HEK293T (cell line): ENCODE measurements at regions not wholly inside any gene's neighbourhood (a gene's known extent, or its start where the extent isn't known, plus 50 kb on each side); places are given as distances from the start of the nearest gene placed in this dataset.

Experiments
- CTCF ChIA-PET: fragments of 350-600 bp; formaldehyde crosslinking; extraction: SDS; loops from one replicate; lab custom pipeline; 2021; ENCODE audit warnings: antibody characterized with exemption, inconsistent platforms; lab: Yijun Ruan, JAX
- POLR2A ChIA-PET: fragments of 350-600 bp; formaldehyde crosslinking; extraction: SDS; loops from one replicate; lab custom pipeline; 2020; ENCODE audit warnings: antibody characterized with exemption, inconsistent platforms; lab: Yijun Ruan, JAX
- DNase-seq: peaks from one replicate; pipeline ENCODE4 v3.0.0; 2012; ENCODE audit warnings: mixed read lengths; ENCODE audit errors: extremely low spot score
- ARNT ChIP-seq: fragments of 450-650 bp; IDR thresholded peaks from 2 replicates; pipeline ENCODE4 v1.6.1; 2017; ENCODE audit warnings: mild to moderate bottlenecking
- BHLHE40 ChIP-seq: fragments of 450-650 bp; IDR thresholded peaks from 2 replicates; pipeline ENCODE4 v1.6.1; 2016; ENCODE audit warnings: mild to moderate bottlenecking, moderate library complexity, borderline replicate concordance
- CTBP1 ChIP-seq: fragments of 450-650 bp; IDR thresholded peaks from 2 replicates; pipeline ENCODE4 v1.6.1; 2016; ENCODE audit warnings: borderline replicate concordance
- ELF4 ChIP-seq: fragments of 450-650 bp; IDR thresholded peaks from 2 replicates; pipeline ENCODE4 v1.6.1; 2017; ENCODE audit warnings: antibody characterized with exemption
- FOXA1 ChIP-seq: fragments of 450-650 bp; IDR thresholded peaks from 2 replicates; pipeline ENCODE4 v1.6.1; 2016; ENCODE audit warnings: mild to moderate bottlenecking
- FOXK2 ChIP-seq: fragments of 450-650 bp; IDR thresholded peaks from 2 replicates; pipeline ENCODE4 v1.6.1; 2016; ENCODE audit warnings: mild to moderate bottlenecking
- FOXM1 ChIP-seq: fragments of 450-650 bp; IDR thresholded peaks from 2 replicates; pipeline ENCODE4 v1.6.1; 2017; ENCODE audit warnings: mild to moderate bottlenecking, borderline replicate concordance
- HDGF ChIP-seq: fragments of 450-650 bp; IDR thresholded peaks from 2 replicates; pipeline ENCODE4 v1.6.1; 2017; ENCODE audit warnings: antibody characterized with exemption, borderline replicate concordance
- L3MBTL2 ChIP-seq: fragments of 450-650 bp; conservative IDR thresholded peaks from 2 replicates; pipeline ENCODE4 v1.6.1; 2016; ENCODE audit warnings: mild to moderate bottlenecking
- LEF1 ChIP-seq: fragments of 450-650 bp; IDR thresholded peaks from 2 replicates; pipeline ENCODE4 v1.6.1; 2017; ENCODE audit warnings: mild to moderate bottlenecking, borderline replicate concordance
- NFRKB ChIP-seq: fragments of 450-650 bp; IDR thresholded peaks from 2 replicates; pipeline ENCODE4 v1.6.1; 2016; ENCODE audit warnings: mild to moderate bottlenecking, moderate library complexity
- PKNOX1 ChIP-seq: fragments of 450-650 bp; IDR thresholded peaks from 2 replicates; pipeline ENCODE4 v1.6.1; 2016
- SP1 ChIP-seq: fragments of 450-650 bp; IDR thresholded peaks from 2 replicates; pipeline ENCODE4 v1.6.1; 2017
- SUZ12 ChIP-seq: fragments of 450-650 bp; IDR thresholded peaks from 2 replicates; pipeline ENCODE4 v1.6.1; 2016; ENCODE audit warnings: mild to moderate bottlenecking
- TARDBP ChIP-seq: fragments of 450-650 bp; IDR thresholded peaks from 2 replicates; pipeline ENCODE4 v1.6.1; 2016
- ZNF384 ChIP-seq: fragments of 450-650 bp; IDR thresholded peaks from 2 replicates; pipeline ENCODE4 v1.6.1; 2016

GRCh38 chr5:174448041-174448440, 276.3 kb upstream of the MSX2 start:
- ChIA-PET CTCF (interaction anchor here (0.6 kb wide), 1 partner anchor 312 kb away, joined by 3 read pairs; no protein-coding TSS in a partner anchor), POLR2A (no interaction called here)
- TF ChIP-seq ZNF384 (no peak), ELF4 (no peak), NFRKB (no peak), TARDBP (no peak), ARNT (no peak), HDGF (no peak), CTBP1 (no peak), FOXK2 (no peak), BHLHE40 (no peak), FOXA1 (no peak), PKNOX1 (no peak), LEF1 (no peak), SP1 (no peak), SUZ12 (no peak), FOXM1 (no peak), L3MBTL2 (no peak)
- DNase-seq, result peak; percentile 2

- peak; percentile 1 for DNase-seq
- ChIA-PET POLR2A (no interaction called here), CTCF (no interaction called here)
- TF ChIP-seq ARNT, result no peak
- TF ChIP-seq SP1, result no peak
- no peak for TF ChIP-seq SUZ12
- no peak for TF ChIP-seq FOXA1
- TF ChIP-seq L3MBTL2, result no peak
- no peak for TF ChIP-seq FOXM1
- no peak for TF ChIP-seq NFRKB
- TF ChIP-seq ZNF384, result no peak
- no peak for TF ChIP-seq TARDBP
- TF ChIP-seq HDGF, result no peak
- no peak for TF ChIP-seq ELF4
Measured at GRCh38 chr5:174448662-174449061, 275.7 kb upstream of the MSX2 start.

- ChIA-PET POLR2A (no interaction called here), CTCF (no interaction called here)
- no peak for DNase-seq
Measured at GRCh38 chr5:174453690-174454089, 270.7 kb upstream of the MSX2 start.

GRCh38 chr5:174454464-174454863, 269.9 kb upstream of the MSX2 start:
- ChIA-PET CTCF (no interaction called here), POLR2A (no interaction called here)

More at GRCh38 chr5:174453690-174454089, 270.7 kb upstream of the MSX2 start:
- TF ChIP-seq BHLHE40 (no peak), CTBP1 (no peak), ELF4 (no peak), FOXA1 (no peak), PKNOX1 (no peak), SUZ12 (no peak), NFRKB (no peak), L3MBTL2 (no peak)

GRCh38 chr5:174454890-174455289, 269.5 kb upstream of the MSX2 start:
- POLR2A ChIA-PET, result no interaction called here
- TF ChIP-seq FOXM1 (no peak), LEF1 (no peak), ARNT (no peak), PKNOX1 (no peak), BHLHE40 (no peak), NFRKB (no peak)
- DNase-seq, result no peak
- CTCF ChIA-PET, result no interaction called here

More at GRCh38 chr5:174454464-174454863, 269.9 kb upstream of the MSX2 start:
- DNase-seq, result no peak
- TF ChIP-seq ARNT (no peak), PKNOX1 (no peak), FOXA1 (no peak), SP1 (no peak), BHLHE40 (no peak), FOXM1 (no peak), CTBP1 (no peak), HDGF (no peak), NFRKB (no peak), FOXK2 (no peak), ZNF384 (no peak), LEF1 (no peak), SUZ12 (no peak)

- CTCF ChIA-PET, result no interaction called here
- POLR2A ChIA-PET, result no interaction called here
- no peak for DNase-seq
- TF ChIP-seq SUZ12, result no peak
- TF ChIP-seq HDGF, result no peak
- no peak for TF ChIP-seq CTBP1
- no peak for TF ChIP-seq BHLHE40
- no peak for TF ChIP-seq TARDBP
- TF ChIP-seq ELF4, result no peak
- TF ChIP-seq SP1, result no peak
Measured at GRCh38 chr5:174455301-174455700, 269.1 kb upstream of the MSX2 start.
